HepG2 (cell line): ENCODE measurements at regions not wholly inside any gene's neighbourhood (a gene's known extent, or its start where the extent isn't known, plus 50 kb on each side); places are given as distances from the start of the nearest gene placed in this dataset.

Experiments
- CTCF ChIP-seq: sonication (generic); formaldehyde crosslinking; IDR thresholded peaks from 2 replicates; pipeline ENCODE4 v1.5.0; 2020; ENCODE audit warnings: mild to moderate bottlenecking, missing genetic modification reagents, moderate library complexity
- DMAP1 ChIP-seq: IDR thresholded peaks from 2 replicates; pipeline ENCODE4 v1.6.1; 2016
- JARID2 ChIP-seq: sonication (generic); formaldehyde crosslinking; IDR thresholded peaks from 2 replicates; pipeline ENCODE4 v1.8.1; 2023; ENCODE audit warnings: missing genetic modification reagents, inconsistent platforms; ENCODE audit not compliant: insufficient replicate concordance
- MEIS2 ChIP-seq: sonication (generic); formaldehyde crosslinking; IDR thresholded peaks from 2 replicates; pipeline ENCODE4 v1.9.0; 2021; ENCODE audit warnings: mild to moderate bottlenecking, missing genetic modification reagents
- POLR2AphosphoS5 ChIP-seq: IDR thresholded peaks from 2 replicates; pipeline ENCODE4 v1.6.1; 2012; ENCODE audit warnings: low read depth, low read length
- SIN3A ChIP-seq: IDR thresholded peaks from 2 replicates; pipeline ENCODE4 v1.6.1; 2011; ENCODE audit warnings: low read depth, mild to moderate bottlenecking, control low read depth, low read length, borderline replicate concordance
- XRCC5 ChIP-seq: fragments of 200-400 bp; formaldehyde crosslinking; optimal IDR thresholded peaks from 2 replicates; pipeline ENCODE3; 2017; ENCODE audit warnings: mild to moderate bottlenecking, low read length

- no peak for TF ChIP-seq JARID2
- TF ChIP-seq CTCF (CRISPR knock-in tag), result no peak
- no peak for TF ChIP-seq DMAP1 (CRISPR knock-in tag)
- TF ChIP-seq POLR2AphosphoS5, result no peak
- TF ChIP-seq SIN3A, result no peak
- no peak for TF ChIP-seq XRCC5
- no peak for TF ChIP-seq MEIS2 (CRISPR knock-in tag)
These were observed 218.1 kb downstream of the SNX19 start for GRCh38 chr11:130698174-130698573.
